Heart left ventricle (tissue), 13 donors: ENCODE measurements at regions not wholly inside any gene's neighbourhood (a gene's known extent, or its start where the extent isn't known, plus 50 kb on each side); places are given as distances from the start of the nearest gene placed in this dataset.

ENCODE experiments used
- CTCF ChIP-seq, 12 donors: fragments of 200-600 bp; sonication (generic) in 4 of 12; IDR thresholded peaks; one replicate each; pipeline versions ENCODE4 v1.5.0 to v1.8.0; 2018 to 2022; ENCODE audit warnings: antibody characterized with exemption in 12 of 12, mild to moderate bottlenecking in 5 of 12
- POLR2A ChIP-seq, 2 donors: fragments of 450-650 bp; IDR thresholded peaks; one replicate each; pipeline ENCODE4 v1.6.1; 2017; ENCODE audit warnings: antibody characterized with exemption in 2 of 2, mild to moderate bottlenecking in 2 of 2, moderate library complexity in 2 of 2
- donor health status: ischemic (EF 13 %, LVEDD 7.1; RV severe dilation, severe dysfunction).
- donor health status: DM: no; HTN: yes; CAD: no.
- donor health status: DM: no; HTN: no; CAD: no.
- donor health status: ischemic (EF 25% LVEDD 6.9; RV normal size, moderate dysfunction).
- donor health status: ischemic (EF 25% LVEDD 5.7; RV mildly dilated, moderate dysfunction).
- donor health status: ischemic (EF 35%, LVEDD 5.7; RV mildly dilated, moderate dysfunction).
- donor health status: nonischemic (EF 11% LVEDD 7.7; RV severe dilation, severe dysfunction).
- donor health status: DM: yes; HTN: yes; CAD: no.
- donor health status: PGD.
- donor health status: ischemic (EF 29% LVEDD 5.4; RV normal size, mild dysfunction).
- donor health status: nonischemic (EF 23%, LVEDD 6.1; RV moderate dilation, normal function).

DNA sequence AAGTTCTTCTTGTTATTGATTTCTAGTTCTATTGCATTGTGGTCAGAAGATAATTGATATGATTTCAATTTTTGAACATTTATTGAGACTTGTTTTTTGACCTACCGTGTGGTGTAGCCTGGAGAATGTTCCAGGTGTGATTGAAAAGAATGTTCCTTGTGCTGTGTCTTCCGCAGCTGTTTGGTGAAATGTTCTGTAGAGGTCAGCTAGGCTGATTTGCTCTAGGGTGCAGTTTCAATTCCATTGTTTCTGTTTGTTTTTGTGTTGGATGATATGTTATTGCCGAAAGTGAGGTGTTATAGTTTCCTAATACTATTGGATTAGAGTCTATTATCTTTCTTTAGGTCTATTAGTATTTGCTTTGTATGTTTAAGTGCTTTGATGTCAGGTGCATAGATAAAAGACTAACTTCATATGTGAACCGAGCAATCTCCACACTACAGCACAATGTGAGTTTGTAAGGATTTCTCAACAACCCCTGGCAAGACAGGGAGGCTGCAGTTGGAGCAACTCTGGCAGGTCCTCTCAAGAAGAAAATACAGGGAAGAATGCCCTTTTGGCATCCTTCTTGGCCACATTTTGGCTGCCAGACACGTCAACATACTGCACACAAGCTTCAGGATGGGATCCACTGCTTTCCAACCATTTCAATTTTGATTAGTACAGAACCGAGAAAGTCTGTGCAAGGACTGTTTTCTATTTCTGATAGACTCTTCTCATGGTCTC is 320.7 kb downstream of the RNF144B start:
- no peak for TF ChIP-seq CTCF (IDR thresholded peaks at IDR 0.05)
- no peak for TF ChIP-seq POLR2A (IDR thresholded peaks at IDR 0.05)
